ENCODE measurements at regions not wholly inside any gene's neighbourhood (a gene's known extent, or its start where the extent isn't known, plus 50 kb on each side); places are given as distances from the start of the nearest gene placed in this dataset.

DNA sequence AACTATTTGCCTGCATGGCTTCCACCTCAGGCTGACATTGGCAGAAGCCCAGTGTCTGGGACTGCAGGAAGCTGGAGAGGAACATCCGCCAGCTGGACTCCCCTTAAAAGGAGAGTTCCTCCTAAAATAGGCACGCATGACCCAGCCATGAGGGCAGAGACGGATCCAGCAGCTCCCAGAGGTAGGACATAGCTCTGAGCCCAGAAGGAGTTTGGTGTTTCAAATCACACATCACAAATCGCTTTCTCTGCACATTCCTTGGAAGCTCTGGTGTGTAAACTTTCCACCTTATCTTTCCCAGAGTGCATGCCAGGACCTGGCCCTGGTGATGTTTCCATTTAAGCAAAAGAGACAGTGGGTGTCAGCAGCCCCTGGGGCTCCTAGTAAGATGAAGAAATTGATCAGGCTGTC lies 231.1 kb upstream of the CDH5 start:
- no peak for FAIRE-seq

DNA sequence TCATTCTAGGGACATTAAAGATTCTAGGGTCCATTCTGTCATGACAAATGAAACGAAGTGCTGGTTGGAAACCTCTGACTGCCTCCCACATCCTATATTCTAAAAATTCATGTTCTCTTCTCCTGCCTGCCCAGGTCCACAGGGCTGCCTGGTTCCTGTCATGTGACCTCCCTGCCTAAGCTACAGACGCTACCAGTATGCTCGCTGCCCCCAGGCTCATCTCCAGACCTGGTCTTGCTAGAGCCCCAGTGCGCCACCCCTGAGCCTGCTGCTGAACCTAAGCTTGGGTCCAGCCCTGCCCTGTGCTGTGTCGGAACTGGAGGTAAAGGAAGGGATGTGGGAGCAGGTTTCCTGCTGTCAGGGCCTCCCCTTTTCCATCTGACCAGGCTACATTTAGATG lies 231.6 kb upstream of the CDH5 start:
- no peak for FAIRE-seq

DNA sequence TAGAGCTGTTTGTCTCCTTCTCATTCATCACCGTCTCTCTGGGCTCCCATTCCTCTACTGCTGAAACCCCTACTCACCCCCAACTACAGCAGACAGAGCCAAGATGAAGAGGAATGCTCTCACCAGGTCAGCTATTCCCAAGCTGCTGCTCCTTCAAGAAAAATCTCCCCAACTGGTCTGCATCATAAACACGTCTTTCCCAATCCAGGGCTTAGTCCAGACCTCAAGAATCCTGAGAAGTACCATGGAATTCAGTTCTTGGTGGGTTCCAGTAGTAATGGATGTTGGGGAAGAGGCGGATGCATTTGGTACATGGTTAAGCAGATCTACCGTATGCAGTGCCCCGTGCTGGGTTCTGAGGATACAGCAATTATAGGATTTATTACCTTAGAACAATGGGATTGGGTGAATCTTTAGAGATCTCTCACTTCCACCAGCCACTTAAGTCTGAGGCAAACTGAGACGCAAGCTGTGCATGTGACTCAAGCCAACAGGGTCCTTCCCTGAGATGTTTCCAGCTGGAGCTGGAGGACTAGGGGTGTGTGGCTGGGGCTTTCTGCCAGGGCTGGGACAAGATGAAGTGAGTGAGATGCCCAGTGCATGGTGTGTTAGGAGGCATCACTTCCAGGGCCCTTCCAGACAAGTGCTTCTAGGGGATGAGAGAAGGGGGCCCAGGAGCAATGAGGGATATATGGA lies 232.7 kb upstream of the CDH5 start:
- FAIRE-seq = no peak

DNA sequence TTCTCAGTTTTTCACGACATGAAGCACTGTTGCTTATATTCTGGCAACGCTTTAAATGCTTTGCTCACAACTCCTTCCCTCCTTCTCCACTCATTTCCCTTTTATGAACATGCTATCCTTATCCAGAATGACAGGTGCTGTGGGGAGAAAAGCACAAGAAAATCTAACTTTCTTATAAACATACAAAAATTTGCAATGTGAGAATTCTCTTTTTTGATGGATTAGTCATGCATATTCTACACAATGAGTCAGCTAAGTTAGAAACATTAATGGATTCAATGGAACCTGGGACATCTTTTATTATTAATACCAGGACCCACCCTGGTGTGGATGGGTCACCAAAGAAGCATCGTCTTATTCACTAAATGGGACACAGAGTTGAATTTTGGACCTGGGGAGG lies 234.6 kb upstream of the CDH5 start:
- FAIRE-seq = no peak

DNA sequence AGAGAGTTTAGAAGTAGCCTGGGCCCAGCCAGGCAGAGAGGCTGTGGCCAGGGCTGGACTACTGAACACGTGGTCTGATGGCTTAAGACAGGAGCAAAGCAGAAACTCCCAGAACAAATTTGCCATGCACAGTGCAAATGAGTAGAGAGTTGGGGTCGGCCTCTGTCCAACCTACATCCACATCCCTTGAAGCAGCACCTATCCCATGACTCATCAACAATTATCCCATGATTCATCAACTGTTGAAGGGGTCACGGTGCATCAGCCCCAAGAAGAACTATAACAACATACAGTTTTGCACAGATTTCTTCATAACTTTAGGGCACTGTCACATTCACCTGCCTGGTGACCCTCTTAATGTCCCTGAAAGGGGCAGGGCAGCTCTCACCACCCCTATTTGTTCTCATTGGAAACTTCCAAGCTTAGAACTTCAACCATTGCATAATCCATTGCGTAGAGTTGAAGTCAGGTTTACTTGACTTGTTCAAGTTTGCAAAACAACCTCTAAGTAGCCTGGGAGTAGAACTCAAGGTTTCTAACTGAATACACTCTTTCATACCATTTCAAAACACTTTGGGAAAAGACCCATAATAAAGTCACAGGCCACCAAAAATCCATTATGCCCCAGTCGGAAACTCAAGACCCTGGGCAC lies 235.2 kb upstream of the CDH5 start:
- FAIRE-seq = no peak

DNA sequence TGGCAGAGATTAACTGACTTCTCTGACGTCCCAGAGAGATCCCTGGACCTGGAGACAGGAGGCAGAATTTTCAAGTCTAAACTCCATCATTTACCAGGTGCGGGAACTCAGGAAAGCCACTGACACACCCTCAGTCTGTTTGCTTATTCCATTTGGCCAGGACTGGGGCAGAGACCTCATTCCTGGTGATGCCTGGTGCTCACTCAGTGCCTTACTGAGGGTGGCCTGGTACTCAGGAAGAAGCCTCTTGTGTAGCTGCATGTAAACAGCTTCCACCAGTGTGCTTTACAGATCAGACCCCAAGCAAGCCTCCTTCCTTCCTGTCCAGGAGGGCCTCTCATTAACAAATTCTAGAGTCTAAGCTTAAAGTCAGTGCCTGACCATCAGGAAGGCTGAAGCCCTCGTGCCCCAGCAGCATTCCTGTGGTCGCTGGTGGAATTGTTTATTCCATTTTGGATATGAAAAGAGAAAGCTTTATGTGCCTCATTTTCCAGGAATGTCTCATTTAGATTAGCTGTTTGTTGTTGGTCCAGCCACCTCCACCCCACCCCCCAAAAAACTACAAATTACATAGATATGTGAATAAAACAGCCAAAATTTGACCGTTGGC lies 236.1 kb upstream of the CDH5 start:
- no peak for FAIRE-seq

DNA sequence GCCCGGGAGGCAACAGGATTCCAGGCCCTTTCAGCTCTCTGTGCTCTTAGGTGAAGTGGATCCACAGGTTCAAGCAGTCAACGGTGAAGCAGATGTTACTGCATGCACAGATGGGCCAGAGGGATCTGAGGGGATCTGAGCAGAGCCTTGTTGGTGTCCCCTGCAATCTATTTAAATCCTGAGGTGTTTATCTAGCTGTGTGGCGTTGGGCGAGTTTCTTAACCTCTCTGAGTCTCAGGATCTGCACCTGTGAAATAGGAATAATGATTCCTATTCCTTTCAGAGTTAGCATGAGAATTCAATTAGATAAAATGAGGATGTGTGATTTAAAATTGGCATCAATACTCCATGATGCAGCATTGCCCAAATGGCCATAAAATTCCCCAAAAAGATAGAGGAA lies 237.3 kb upstream of the CDH5 start:
- no peak for FAIRE-seq

DNA sequence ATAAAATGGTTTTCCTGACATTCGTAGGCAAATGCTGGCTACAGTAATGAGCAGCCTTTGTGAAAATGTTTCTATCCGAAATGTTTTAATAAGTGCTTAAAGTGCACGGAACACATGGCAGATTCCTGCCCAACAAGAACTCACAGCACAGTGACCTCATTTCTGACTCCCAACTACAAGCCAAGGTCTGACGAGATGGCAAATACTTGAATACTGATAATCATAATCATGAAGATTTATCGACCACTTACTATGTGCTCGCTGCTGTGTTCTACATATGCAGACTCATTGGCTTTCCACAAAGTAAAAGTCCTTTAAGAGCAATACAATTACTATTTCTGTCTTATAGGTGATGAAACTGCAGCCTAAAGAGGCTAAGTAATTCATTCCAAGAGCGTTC lies 238.1 kb upstream of the CDH5 start:
- no peak for FAIRE-seq

DNA sequence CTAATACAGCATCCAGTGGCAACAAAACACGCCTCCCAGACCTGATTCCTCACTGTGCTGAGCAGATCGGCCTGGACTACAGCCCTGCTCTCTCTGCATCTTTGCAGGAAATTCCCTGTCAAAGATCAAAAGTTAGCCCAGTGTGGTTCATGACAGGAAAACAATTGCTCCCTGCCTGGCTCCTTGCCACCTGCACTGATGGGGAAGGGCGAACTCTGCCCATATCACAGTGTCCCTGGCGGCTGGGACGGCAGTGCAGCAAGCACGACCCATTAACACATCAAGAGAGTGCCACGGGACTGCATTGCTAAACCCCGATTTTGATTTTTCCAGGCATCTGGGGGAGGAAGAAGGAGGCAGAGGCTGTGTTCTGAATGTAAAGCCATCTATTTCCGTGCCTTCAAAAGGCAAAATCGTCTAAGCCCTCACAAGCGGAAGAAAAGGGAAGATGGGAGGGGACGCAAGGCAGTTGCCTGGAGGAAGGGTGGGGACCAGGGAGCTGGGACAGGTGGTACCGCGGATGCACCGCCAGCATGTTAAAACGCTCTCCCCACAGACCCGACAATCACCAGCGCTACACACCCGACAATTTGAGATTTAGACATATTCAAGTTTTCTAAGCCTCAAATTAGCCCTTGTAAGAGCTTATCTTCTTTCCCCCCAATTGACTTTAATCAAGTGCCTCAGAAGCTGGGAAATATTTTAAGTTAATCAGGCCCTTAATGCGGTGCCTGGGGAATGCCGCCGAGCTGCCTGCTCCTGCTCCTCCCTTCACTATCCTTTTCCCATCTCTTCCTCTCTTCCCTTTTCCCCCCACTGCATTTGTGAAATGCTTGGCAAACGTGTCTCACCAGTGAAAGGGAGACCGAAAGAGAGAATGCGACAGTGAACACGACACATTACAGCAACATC lies 238.8 kb upstream of the CDH5 start:
- FAIRE-seq = no peak

DNA sequence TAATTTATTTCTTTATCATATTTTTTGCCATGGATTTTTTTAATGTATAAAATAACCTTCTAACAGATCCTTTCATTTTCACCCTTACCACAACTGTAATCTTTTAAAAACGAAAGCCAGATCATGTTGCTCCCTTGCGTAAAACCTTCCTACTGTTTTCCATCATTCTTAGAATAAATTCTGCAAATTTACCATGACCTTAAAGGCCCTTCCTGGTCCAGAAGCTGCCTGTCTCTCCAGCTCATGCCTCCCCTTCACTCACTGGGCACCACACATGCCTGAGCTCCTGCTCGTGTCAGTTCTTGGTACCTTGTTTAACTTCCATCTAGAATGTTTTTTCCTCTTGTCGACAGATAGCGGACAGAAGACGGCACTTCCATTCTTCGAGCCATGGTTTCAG lies 245.0 kb upstream of the CDH5 start:
- FAIRE-seq = no peak

DNA sequence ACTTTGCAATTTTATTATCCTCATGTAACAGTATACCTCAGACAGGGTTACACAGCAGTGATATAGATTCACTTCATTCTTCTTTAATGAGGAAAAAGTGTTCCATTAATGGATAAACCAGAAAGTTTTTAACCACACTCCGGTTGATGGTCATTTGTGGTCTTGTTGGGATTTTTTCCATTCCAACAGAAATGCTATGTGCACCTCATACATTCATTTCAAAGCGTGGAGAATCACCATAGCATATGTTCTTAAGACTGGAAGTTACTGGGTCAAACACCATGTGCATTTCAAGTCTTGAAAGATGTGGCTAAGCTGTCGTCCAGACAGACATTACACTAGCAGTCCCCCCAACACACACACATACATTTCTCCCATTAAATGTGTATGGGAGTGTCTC lies 245.8 kb upstream of the CDH5 start:
- no peak for FAIRE-seq

DNA sequence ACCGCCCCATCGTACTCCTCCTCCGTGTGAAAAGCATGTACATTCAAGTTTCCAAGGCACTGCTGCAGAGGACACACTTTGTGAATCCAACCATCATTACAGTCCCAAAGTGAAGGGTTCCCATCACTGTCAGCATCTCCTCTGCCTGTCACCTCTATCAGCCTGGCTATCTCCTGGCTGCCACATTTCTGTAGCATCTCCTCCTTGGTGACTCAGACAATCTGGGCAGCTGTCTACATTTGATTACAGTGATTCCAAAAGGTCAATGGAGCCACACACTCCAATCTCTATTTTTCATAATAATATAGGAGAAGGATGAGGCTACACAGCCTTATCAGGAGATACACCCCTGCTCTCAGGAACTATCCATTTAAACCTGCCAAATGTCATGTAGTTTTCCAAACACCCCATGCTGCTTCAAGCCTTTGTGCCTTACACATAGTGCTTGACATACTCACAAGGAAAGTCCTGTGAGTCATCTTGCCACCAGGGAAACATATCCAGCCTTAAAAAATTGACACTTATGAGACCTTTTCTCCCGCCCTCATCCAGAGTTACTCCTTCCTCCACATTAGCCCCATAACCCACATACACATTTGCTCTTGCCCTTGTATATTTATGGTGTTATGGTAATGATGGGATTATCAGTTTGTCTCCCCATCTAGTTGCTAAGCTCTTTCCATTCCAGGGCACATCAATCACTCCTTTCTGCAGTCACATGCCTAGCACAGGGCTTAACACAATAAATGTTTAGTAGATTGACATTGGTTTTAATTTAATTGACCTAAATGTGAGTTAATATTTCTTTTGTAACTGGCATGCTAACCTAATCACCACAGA lies 250.1 kb upstream of the CDH5 start:
- no peak for FAIRE-seq

DNA sequence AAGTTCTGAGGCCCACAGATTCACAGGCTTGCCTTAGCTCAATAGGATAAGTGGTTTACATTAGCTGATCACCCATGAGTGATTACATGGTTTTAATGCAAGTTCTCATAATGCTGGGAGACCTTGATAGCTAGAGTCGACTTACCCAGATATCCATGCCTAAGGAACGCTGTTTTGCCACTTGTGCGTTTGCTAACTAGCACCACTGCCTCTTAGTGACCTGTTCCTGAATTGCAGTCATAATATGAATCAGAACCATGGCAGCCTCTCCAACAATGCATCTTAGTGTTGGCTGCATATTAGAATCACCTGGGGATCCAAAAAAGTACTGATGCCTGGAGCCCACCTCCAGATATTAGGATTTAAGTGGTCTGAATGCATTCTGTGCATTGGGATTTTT lies 251.1 kb upstream of the CDH5 start:
- no peak for FAIRE-seq

DNA sequence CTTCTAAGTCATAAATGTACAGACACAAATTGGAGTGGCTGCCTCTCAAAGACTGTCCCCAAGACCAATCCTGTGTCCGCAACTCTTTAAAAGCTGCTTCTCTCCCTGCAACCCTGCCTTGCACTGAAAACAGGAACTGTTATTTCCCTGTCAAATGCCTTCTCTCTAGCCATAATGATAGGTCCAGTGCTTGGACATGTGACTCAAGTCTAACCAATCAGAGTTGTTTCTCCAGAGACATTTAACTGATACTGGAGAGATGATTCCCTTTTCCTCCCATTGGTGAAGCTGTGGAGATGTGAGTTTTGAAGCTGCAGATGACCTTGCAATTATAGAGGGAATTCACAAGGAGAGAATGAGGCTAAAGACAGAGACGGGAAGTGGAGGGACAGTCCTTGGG lies 253.3 kb upstream of the CDH5 start:
- no peak for FAIRE-seq

DNA sequence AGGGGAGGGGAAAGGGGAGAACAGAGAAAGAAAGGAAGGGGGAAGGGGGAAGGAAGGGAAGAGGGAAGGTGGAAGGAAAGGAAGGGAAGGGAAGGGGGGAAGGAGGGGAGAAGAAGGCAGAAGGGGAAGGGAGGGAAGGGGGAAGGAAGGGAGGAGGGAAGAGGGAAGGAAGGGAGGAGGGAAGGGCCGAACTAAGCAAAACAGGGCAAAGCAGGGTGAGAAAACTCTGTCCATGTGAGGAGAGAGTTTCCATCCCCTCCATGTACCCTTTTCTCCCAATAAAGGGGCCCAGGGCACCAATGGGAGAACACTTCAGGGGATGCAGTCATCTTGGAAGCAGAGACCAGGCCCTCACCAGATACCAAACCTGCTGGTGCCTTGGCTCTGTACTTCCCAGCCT lies 256.8 kb upstream of the CDH5 start:
- FAIRE-seq = no peak

DNA sequence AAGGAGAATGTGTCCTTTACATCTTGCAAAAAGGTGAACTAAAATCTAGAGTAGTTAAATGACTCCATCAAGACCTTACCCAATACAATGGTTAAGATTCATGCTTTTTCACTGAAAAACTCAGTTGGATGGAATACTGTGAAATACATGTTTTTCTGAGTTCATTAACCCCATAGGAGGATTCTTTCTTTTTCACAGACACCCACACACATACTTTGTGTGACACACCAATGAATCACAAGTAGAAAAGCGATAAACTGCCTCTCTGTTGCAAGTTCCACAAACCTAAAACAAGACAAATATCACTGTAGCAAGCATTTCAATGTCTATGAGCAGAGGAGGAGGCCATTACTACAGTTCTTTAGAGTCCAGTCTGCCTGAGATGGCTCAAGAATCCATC lies 258.8 kb upstream of the CDH5 start:
- FAIRE-seq = no peak

DNA sequence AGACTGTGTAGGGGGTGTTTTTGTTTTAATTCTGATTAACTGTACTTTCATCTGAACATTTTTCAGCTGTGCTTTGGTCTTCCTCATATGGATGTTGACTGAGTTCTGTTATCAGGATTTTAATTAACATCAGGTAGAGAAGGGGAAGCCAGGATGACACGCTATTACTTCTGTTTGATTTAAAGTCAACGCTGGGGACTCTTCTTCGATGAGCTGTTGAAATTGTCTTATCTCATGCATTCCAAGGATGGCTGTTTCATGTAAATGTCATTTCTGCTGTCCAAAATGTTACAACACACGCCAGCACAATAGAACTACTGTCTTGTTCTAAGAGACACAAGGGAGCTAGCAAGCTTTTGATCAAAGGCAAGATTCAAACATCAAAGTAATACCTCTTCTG lies 263.3 kb upstream of the CDH5 start:
- no peak for FAIRE-seq

DNA sequence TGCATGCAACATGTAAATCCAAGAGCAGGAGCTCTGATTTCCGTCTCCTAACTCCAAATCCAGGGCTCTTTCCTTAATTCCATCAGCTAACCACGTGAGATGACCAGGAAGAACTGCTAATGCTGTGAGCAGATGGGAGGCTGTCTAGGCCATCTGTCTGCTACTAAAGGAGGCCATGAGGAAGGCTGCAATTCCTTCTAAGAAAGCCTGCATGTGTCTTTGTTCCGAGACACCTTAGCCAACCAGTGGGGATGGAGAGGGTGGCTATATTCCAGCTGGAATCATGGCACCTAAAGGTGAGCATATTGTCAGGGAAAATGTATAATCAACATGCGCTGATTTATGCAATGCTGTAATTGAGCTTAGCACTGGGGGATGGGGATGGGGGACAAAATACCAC lies 267.2 kb upstream of the CDH5 start:
- FAIRE-seq = no peak

DNA sequence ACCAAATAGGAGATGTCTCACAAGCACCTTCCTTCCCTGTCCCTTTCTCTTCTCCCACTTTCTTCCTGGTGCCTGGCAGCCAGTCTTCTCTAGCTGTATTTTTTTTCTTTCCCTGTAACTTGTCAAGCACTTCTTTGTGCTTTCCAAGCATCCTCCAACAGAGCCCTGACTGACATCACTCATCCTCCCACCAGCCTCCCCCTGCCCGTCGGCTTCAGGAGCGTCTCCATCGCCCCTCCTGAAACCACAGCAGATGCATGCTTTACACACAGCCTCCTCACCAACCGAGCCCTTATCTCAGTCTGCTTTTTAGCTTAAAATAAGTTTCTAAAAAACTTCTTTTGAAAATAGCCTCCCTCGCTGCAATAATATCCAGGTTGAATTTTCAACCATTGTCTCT lies 268.7 kb upstream of the CDH5 start:
- FAIRE-seq = no peak

DNA sequence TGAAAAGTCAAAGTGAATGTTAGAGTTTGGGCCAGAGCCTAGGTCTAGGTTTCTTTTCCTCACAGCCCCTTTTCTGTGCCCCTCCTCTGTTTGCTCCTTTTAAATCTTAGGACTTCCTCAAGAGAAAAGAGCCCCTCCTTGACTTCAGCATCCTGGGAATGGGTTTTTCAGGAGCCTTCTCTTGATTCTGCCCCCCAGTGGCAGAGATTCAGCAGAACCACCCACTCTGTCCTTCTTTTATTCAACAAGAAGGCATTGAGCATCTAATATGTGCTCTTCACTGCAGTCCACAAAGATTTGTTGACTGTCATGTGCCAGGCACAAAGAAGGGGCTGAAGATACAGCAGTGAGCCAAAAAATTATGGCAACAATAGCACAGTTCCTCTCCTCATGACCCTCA lies 270.8 kb upstream of the CDH5 start:
- no peak for FAIRE-seq

DNA sequence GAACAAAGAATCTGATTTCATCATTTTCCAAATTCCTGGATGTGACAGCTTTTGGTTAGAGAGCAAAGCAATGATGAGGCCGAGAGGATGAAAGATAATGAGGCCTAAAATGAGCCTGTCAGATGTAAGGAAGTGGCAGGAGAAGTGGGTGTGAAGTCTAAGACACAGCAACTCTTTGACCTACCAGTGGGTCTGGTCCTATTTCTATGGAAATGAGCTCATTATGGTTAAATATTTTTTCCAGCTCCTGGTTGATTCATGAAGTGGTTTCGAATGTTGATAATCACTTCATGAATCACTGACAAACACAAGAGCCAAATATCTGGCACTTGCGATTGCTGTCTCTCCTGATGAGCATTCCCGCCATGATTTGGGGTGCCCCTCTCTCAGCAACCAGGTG lies 273.3 kb upstream of the CDH5 start:
- FAIRE-seq = no peak

DNA sequence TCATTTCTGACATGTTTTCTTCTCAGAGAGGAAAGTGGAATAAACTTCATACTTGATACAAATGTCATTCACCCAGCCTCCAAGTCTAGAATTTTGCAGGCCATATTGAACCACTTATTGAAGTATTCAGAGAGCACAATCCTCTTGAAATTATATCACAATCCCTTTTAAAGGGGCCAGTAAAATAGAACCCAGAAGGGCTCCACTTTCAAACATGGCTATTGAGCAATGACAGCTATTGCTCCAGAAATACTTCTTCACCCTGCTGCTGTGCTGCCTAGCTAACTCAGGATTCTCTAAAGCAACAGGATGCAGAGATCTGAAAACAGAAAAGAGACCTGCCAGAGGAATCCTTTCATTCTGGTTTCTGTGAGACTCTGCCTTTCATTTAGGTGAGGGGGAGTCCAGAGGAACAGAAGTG lies 275.0 kb upstream of the CDH5 start:
- no peak for FAIRE-seq

DNA sequence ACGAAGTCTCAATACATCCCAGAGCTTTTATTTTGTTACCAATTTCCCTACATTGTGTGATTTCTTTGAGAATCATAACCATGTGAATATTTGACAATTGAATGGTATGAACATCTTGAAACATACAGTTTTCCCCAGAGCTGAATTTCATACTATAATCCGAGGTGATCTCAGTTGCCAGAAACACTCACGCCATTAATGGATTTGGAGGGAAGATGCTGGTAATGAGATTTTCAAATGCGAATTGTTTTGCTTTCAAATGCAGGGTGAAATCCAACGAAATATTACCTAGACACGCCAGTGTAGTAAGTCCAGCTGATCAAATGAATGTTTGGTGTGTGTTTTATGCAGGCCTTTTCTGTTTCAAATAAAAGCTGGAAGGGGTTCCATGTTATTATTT lies 277.8 kb upstream of the CDH5 start:
- FAIRE-seq = no peak

Measured in G401.6 (cell line).